Smooth muscle cell (in vitro differentiated cells): ENCODE measurements at regions not wholly inside any gene's neighbourhood (a gene's known extent, or its start where the extent isn't known, plus 50 kb on each side); places are given as distances from the start of the nearest gene placed in this dataset. TPM values are rescaled to one million over a fixed set of nuclear protein-coding genes. Genes with fewer than 3 reads are reported as not detected.

Experiments used
- DNase-seq: peaks from one replicate; lab custom pipeline; 2025; ENCODE audit not compliant: unreplicated experiment; lab: John Stamatoyannopoulos, UW
- H2AFZ ChIP-seq: fragments of 200-600 bp; sonication (generic); 2 replicates; pipeline ENCODE4 v1.6.0; 2016; ENCODE audit warnings: antibody characterized with exemption, low read depth, mild to moderate bottlenecking
- H3F3A ChIP-seq: fragments of 200-600 bp; sonication (generic); 2 replicates; pipeline ENCODE4 v1.6.0; 2017; ENCODE audit warnings: antibody characterized with exemption, low read depth
- H3K27ac ChIP-seq: fragments of 200-600 bp; sonication (generic); 2 replicates; pipeline ENCODE4 v1.5.1; 2016; ENCODE audit warnings: low read depth, mild to moderate bottlenecking
- H3K27me3 ChIP-seq: fragments of 200-600 bp; sonication (generic); 2 replicates; pipeline ENCODE4 v1.6.1; 2016; ENCODE audit warnings: low read depth, mild to moderate bottlenecking
- H3K36me3 ChIP-seq: fragments of 200-600 bp; sonication (generic); 2 replicates; pipeline ENCODE4 v1.5.1; 2016; ENCODE audit warnings: low read depth
- H3K4me1 ChIP-seq: fragments of 200-600 bp; sonication (generic); 2 replicates; pipeline ENCODE4 v1.5.1; 2016; ENCODE audit warnings: low read depth
- H3K4me2 ChIP-seq: fragments of 200-600 bp; sonication (generic); 2 replicates; pipeline ENCODE4 v1.6.0; 2016; ENCODE audit warnings: mild to moderate bottlenecking
- H3K4me3 ChIP-seq: fragments of 200-600 bp; sonication (generic); 2 replicates; pipeline ENCODE4 v1.5.1; 2016; ENCODE audit warnings: mild to moderate bottlenecking
- H3K79me2 ChIP-seq: fragments of 200-600 bp; sonication (generic); 2 replicates; pipeline ENCODE4 v1.6.0; 2016; ENCODE audit warnings: low read depth, mild to moderate bottlenecking
- H3K9ac ChIP-seq: fragments of 200-600 bp; sonication (generic); 2 replicates; pipeline ENCODE4 v1.6.0; 2016; ENCODE audit warnings: low read depth
- H3K9me3 ChIP-seq: fragments of 200-600 bp; sonication (generic); replicated peaks from 2 replicates; pipeline ENCODE4 v1.5.1; 2016; ENCODE audit warnings: low read depth
- H4K20me1 ChIP-seq: fragments of 200-600 bp; sonication (generic); 2 replicates; pipeline ENCODE4 v1.6.0; 2016; ENCODE audit warnings: low read depth
- WGBS: methylation state at CpG from one replicate; pipeline ENCODE4 v1.1.7; 2016; ENCODE audit warnings: low lambda C conversion rate; 5-methylcytosine and 5-hydroxymethylcytosine counted together
- small RNA-seq: library from RNA; depleted of rRNA; stranded (forward); fragments of <200 nt; gene quantifications from one replicate; pipeline ENCODE3, GENCODE V24; 2014
- TF ChIP-seq, protein P1 (sequence below): fragments of 200-600 bp; sonication (generic); IDR thresholded peaks from 2 replicates; pipeline ENCODE4 v1.5.1; 2017; ENCODE audit warnings: borderline replicate concordance, mild to moderate bottlenecking, antibody characterized with exemption; ENCODE audit not compliant: insufficient read depth, poor library complexity, severe bottlenecking

DNA sequence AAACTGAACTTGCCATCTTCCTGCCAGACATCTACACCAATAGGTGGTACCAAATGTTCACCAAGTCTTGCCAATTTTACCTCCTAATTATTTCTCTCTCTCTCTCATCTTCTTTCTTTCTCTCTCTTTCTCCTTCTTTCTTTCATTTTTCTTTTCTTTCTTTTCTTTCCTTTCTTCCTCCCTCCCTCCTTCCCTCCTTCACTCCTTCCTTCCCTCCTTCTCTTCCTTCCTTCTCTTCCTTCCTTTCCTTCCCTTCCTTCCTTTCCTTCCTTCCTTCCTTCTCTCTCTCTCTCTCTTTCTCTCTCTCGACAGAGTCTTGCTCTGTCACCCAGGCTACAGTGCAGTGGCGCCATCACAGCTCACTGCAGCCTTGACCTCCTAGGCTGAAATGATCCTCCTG, 55.4 kb upstream of the PSMA6 start:
- no peaks in the 10 kb centered on the region for H3K27me3 ChIP-seq
- DNase-seq, result no peak
- no peaks in the 10 kb centered on the region for H4K20me1 ChIP-seq
- H3K9ac ChIP-seq, result no peak overlapping the region
- no peaks in the 10 kb centered on the region for H3K79me2 ChIP-seq
- H3K4me1 ChIP-seq, result no peaks in the 10 kb centered on the region
- TF ChIP-seq, protein P1, sequence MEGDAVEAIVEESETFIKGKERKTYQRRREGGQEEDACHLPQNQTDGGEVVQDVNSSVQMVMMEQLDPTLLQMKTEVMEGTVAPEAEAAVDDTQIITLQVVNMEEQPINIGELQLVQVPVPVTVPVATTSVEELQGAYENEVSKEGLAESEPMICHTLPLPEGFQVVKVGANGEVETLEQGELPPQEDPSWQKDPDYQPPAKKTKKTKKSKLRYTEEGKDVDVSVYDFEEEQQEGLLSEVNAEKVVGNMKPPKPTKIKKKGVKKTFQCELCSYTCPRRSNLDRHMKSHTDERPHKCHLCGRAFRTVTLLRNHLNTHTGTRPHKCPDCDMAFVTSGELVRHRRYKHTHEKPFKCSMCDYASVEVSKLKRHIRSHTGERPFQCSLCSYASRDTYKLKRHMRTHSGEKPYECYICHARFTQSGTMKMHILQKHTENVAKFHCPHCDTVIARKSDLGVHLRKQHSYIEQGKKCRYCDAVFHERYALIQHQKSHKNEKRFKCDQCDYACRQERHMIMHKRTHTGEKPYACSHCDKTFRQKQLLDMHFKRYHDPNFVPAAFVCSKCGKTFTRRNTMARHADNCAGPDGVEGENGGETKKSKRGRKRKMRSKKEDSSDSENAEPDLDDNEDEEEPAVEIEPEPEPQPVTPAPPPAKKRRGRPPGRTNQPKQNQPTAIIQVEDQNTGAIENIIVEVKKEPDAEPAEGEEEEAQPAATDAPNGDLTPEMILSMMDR, result no peak
- no peaks in the 10 kb centered on the region for H3K36me3 ChIP-seq
- 84% methylated on average over 2 of the region's 2 CpGs for WGBS
- no peak overlapping the region for H3K4me3 ChIP-seq
- H3K9me3 ChIP-seq, result no peaks in the 10 kb centered on the region
- H3K4me2 ChIP-seq, result no peak overlapping the region
- no peak overlapping the region for H3K27ac ChIP-seq
- H2AFZ ChIP-seq, result no peak overlapping the region
- H3F3A ChIP-seq, result no peaks in the 10 kb centered on the region

- Histone ChIP-seq H3K4me2 (no peak overlapping the region), H3K79me2 (no peaks in the 10 kb centered on the region), H3K9ac (no peak overlapping the region), H3K4me3 (no peak overlapping the region), H3K27ac (no peak overlapping the region), H3K36me3 (no peaks in the 10 kb centered on the region), H3K4me1 (no peaks in the 10 kb centered on the region), H3K9me3 (no peaks in the 10 kb centered on the region), H3F3A (no peaks in the 10 kb centered on the region), H2AFZ (no peak overlapping the region), H4K20me1 (no peaks in the 10 kb centered on the region), H3K27me3 (no peaks in the 10 kb centered on the region)
- no peak for DNase-seq
- TF ChIP-seq, protein P1, result no peak
- 92% methylated on average over 2 of the region's 2 CpGs for WGBS
Measured at GRCh38 chr14:35240231-35240630, 52.0 kb upstream of the PSMA6 start.

Small RNA genes lying in the stretch of these regions (small RNA-seq; reads per million reads assigned to genes)
- gene MRPL57P8, result not detected
